K562 (cell line): ENCODE measurements at regions not wholly inside any gene's neighbourhood (a gene's known extent, or its start where the extent isn't known, plus 50 kb on each side); places are given as distances from the start of the nearest gene placed in this dataset.

ENCODE experiments used
- ATAC-seq: fragments of 200-7000 bp; cut with Tn5 transposase; 3 replicates; pipeline ENCODE4 v1.9.1; 2020; ENCODE audit warnings: moderate library complexity
- BruUV-seq: library from RNA; stranded (reverse); fragments of 400-500 nt; replicated peaks from 2 replicates; lab custom pipeline; 2021; lab: Mats Ljungman, UMichigan
- CTCF ChIA-PET: fragments of 300-600 bp; formaldehyde crosslinking; extraction: SDS; loops from one replicate; lab custom pipeline; 2021; ENCODE audit warnings: low intra/inter-chr PET ratio; lab: Yijun Ruan, JAX
- POLR2A ChIA-PET: fragments of 300-600, 350-650 bp; sonication (Branson Sonifier 250); formaldehyde crosslinking; extraction: SDS; loops from one replicate; lab custom pipeline; 2021; ENCODE audit warnings: antibody characterized with exemption, inconsistent platforms; lab: Yijun Ruan, JAX
- DNase-seq, 4 experiments: peaks; one replicate each; pipeline versions ENCODE4 v3.0.0 to v3.0.0-alpha.2; 2011 to 2018; ENCODE audit warnings: low spot score in 3 of 4, mixed read lengths in 3 of 4; ENCODE audit errors: extremely low read depth in 1 of 4
- FAIRE-seq: peaks from 2 replicates; lab custom pipeline; 2011; peaks lifted over from hg19 to GRCh38; lab: Jason Lieb, UNC
- H2AFZ ChIP-seq: 2 replicates; pipeline ENCODE4 v1.6.0; 2011; ENCODE audit warnings: low read depth, low read length, control low read depth, inconsistent platforms
- H3K27ac ChIP-seq: fragments of 200-600 bp; 3 replicates; pipeline ENCODE4 v1.8.0; 2011; ENCODE audit warnings: low read depth, mild to moderate bottlenecking, control low read depth, inconsistent platforms, low read length, moderate library complexity, mixed read lengths; ENCODE audit errors: extremely low read depth
- H3K27me3 ChIP-seq, 2 experiments: fragments of 300-600 bp in 1 of 2; 2 replicates in 1 of 2; 3 replicates in 1 of 2; pipeline versions ENCODE4 v1.6.0 to v1.8.0; 2011; ENCODE audit warnings: inconsistent platforms in 2 of 2, low read length in 2 of 2, mild to moderate bottlenecking in 1 of 2, mixed read lengths in 1 of 2, moderate library complexity in 1 of 2; ENCODE audit not compliant: control insufficient read depth in 2 of 2, insufficient read depth in 2 of 2
- H3K36me3 ChIP-seq: fragments of 300-600 bp; 3 replicates; pipeline ENCODE4 v1.8.0; 2011; ENCODE audit warnings: mild to moderate bottlenecking, low read length, inconsistent platforms; ENCODE audit not compliant: control insufficient read depth, insufficient read depth
- H3K4me1 ChIP-seq, 2 experiments: fragments of 200-600 bp in 1 of 2; replicated peaks in 1 of 2; 2 replicates in 1 of 2; 3 replicates in 1 of 2; pipeline versions ENCODE4 v1.5.1 to v1.8.0; 2011; ENCODE audit warnings: inconsistent platforms in 2 of 2, low read length in 2 of 2, mild to moderate bottlenecking in 1 of 2, mixed read lengths in 1 of 2, moderate library complexity in 1 of 2; ENCODE audit not compliant: control insufficient read depth in 2 of 2, insufficient read depth in 2 of 2
- H3K4me2 ChIP-seq: 2 replicates; pipeline ENCODE4 v1.6.1; 2011; ENCODE audit warnings: low read length, control low read depth, inconsistent platforms, mixed read lengths; ENCODE audit not compliant: insufficient read depth
- H3K4me3 ChIP-seq: fragments of 200-600 bp; sonication (generic), shearing (Covaris generic); 2 replicates; pipeline ENCODE4 v1.5.1; 2016; ENCODE audit warnings: control low read depth, inconsistent platforms
- H3K79me2 ChIP-seq: fragments of 200-600 bp; 3 replicates; pipeline ENCODE4 v1.8.0; 2011; ENCODE audit warnings: low read length, inconsistent platforms; ENCODE audit not compliant: control insufficient read depth, insufficient read depth
- H3K9ac ChIP-seq, 2 experiments: 2 replicates each; pipeline versions ENCODE4 v1.6.0 to v1.6.1; 2011; ENCODE audit warnings: low read depth in 2 of 2, low read length in 2 of 2, control low read depth in 1 of 2, inconsistent platforms in 1 of 2, mild to moderate bottlenecking in 1 of 2, mixed read lengths in 1 of 2; ENCODE audit not compliant: insufficient read depth in 1 of 2
- H3K9me1 ChIP-seq: one replicate; pipeline ENCODE4 v1.6.0; 2011; ENCODE audit warnings: inconsistent platforms, mild to moderate bottlenecking, low read length, moderate library complexity; ENCODE audit not compliant: control insufficient read depth, insufficient read depth
- H3K9me3 ChIP-seq: replicated peaks from 2 replicates; pipeline ENCODE4 v1.5.1; 2011; ENCODE audit warnings: low read depth, low read length, inconsistent platforms; ENCODE audit not compliant: control insufficient read depth, insufficient read depth
- H4K20me1 ChIP-seq: replicated peaks from 2 replicates; pipeline ENCODE4 v1.6.1; 2011; ENCODE audit warnings: low read length, inconsistent platforms, mixed read lengths; ENCODE audit not compliant: control insufficient read depth, insufficient read depth
- SRF ChIP-seq, 2 experiments: fragments of 250-450, 450-650 bp in 1 of 2; sonication (Bioruptor Pico) in 1 of 2; sonication (generic) in 1 of 2; formaldehyde crosslinking; IDR thresholded peaks; 2 replicates each; pipeline versions ENCODE4 v1.5.0 to v1.5.1; 2020 to 2022; ENCODE audit warnings: mild to moderate bottlenecking in 1 of 2, missing genetic modification reagents in 1 of 2
- ZNF354B ChIP-seq: fragments of 250-450 bp; sonication (Bioruptor Pico); IDR thresholded peaks from 2 replicates; pipeline ENCODE4 v1.4.0; 2020
- in situ Hi-C: fragments of 300-500 bp; cut with MboI; formaldehyde crosslinking; loops from 4 replicates; pipeline ENCODE4 v1.15.0; 2018; ENCODE audit warnings: inconsistent platforms, mixed read lengths
- intact Hi-C: fragments of 100-400 bp; cut with micrococcal nuclease; formaldehyde crosslinking; loops from 2 replicates; pipeline ENCODE4 v1.14.2; 2022
- TF ChIP-seq, protein P1 (sequence below): sonication (generic); formaldehyde crosslinking; IDR thresholded peaks from 2 replicates; pipeline ENCODE4 v1.8.1; 2022; ENCODE audit warnings: missing genetic modification reagents
- TF ChIP-seq, protein P2 (sequence below): fragments of 450-650 bp; IDR thresholded peaks from 2 replicates; pipeline ENCODE4 v1.7.0; 2016; ENCODE audit warnings: borderline replicate concordance
- TF ChIP-seq, protein P3 (sequence below): sonication (generic); formaldehyde crosslinking; IDR thresholded peaks from 2 replicates; pipeline ENCODE4 v1.8.1; 2023; ENCODE audit warnings: mild to moderate bottlenecking, missing genetic modification reagents
- TF ChIP-seq, protein P4 (sequence below): fragments of 250-450 bp; sonication (Bioruptor Pico); IDR thresholded peaks from 2 replicates; pipeline ENCODE4 v1.5.0; 2021
- TF ChIP-seq, protein P5 (sequence below): fragments of 450-650 bp; IDR thresholded peaks from 2 replicates; pipeline ENCODE4 v1.6.1; 2014; ENCODE audit warnings: low read depth, mild to moderate bottlenecking, moderate library complexity, borderline replicate concordance
- TF ChIP-seq, protein P6 (sequence below): IDR thresholded peaks from 2 replicates; pipeline ENCODE4 v1.6.1; 2016; ENCODE audit warnings: missing genetic modification characterization, missing compliant biosample characterization
- TF ChIP-seq, protein P7 (sequence below): fragments of 250-450 bp; sonication (Bioruptor Pico); IDR thresholded peaks from 2 replicates; pipeline ENCODE4 v1.8.0; 2022; ENCODE audit warnings: inconsistent platforms, mild to moderate bottlenecking, moderate library complexity, borderline replicate concordance
- TF ChIP-seq, protein P8 (sequence below): sonication (generic); formaldehyde crosslinking; IDR thresholded peaks from 2 replicates; pipeline ENCODE4 v1.8.1; 2023; ENCODE audit warnings: mild to moderate bottlenecking, missing genetic modification reagents, moderate library complexity

DNA sequence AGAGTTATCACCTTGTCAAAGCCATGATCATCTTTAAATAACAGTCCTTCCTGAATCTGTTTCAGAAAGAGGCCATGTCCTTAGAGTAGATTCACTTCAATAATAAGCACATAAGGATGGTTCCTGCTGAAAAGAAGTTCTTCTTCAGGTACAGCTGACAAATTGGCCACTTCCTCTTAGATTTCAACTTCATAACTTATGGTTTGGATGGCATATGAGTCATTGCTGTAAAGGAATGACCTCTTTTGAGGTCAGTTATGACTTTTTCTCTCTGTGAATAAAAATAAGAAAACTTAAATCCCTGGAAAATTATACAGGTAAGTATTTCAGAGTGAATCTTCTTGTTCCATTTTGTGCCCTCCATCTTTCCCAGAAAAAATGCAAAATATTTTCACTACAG, 555.3 kb upstream of the ZNF462 start:
- no peak overlapping the region for H3K27ac ChIP-seq
- no peaks in the 10 kb centered on the region for H4K20me1 ChIP-seq
- H3K27me3 ChIP-seq, result no peaks in the 10 kb centered on the region
- H3K9me1 ChIP-seq, result no peaks in the 10 kb centered on the region
- no peak overlapping the region for H3K4me2 ChIP-seq
- H3K79me2 ChIP-seq, result no peaks in the 10 kb centered on the region
- ChIA-PET CTCF (no interaction called here), POLR2A (no interaction called here)
- H3K9ac ChIP-seq, result no peak overlapping the region
- H3K4me1 ChIP-seq, result no peaks in the 10 kb centered on the region
- no peaks in the 10 kb centered on the region for H3K9me3 ChIP-seq
- BruUV-seq, result no TSS peak
- intact Hi-C loops (no loop called here), in situ Hi-C loops (no loop called here)
- ATAC-seq (no peak), DNase-seq (no peak), FAIRE-seq (no peak)
- H3K36me3 ChIP-seq, result no peaks in the 10 kb centered on the region
- H3K4me3 ChIP-seq, result no peak overlapping the region
- H2AFZ ChIP-seq, result no peak overlapping the region
- TF ChIP-seq, protein P1, sequence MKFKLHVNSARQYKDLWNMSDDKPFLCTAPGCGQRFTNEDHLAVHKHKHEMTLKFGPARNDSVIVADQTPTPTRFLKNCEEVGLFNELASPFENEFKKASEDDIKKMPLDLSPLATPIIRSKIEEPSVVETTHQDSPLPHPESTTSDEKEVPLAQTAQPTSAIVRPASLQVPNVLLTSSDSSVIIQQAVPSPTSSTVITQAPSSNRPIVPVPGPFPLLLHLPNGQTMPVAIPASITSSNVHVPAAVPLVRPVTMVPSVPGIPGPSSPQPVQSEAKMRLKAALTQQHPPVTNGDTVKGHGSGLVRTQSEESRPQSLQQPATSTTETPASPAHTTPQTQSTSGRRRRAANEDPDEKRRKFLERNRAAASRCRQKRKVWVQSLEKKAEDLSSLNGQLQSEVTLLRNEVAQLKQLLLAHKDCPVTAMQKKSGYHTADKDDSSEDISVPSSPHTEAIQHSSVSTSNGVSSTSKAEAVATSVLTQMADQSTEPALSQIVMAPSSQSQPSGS (CRISPR knock-in tag), result no peak
- TF ChIP-seq, protein P2, sequence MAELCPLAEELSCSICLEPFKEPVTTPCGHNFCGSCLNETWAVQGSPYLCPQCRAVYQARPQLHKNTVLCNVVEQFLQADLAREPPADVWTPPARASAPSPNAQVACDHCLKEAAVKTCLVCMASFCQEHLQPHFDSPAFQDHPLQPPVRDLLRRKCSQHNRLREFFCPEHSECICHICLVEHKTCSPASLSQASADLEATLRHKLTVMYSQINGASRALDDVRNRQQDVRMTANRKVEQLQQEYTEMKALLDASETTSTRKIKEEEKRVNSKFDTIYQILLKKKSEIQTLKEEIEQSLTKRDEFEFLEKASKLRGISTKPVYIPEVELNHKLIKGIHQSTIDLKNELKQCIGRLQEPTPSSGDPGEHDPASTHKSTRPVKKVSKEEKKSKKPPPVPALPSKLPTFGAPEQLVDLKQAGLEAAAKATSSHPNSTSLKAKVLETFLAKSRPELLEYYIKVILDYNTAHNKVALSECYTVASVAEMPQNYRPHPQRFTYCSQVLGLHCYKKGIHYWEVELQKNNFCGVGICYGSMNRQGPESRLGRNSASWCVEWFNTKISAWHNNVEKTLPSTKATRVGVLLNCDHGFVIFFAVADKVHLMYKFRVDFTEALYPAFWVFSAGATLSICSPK, result no peak
- TF ChIP-seq, protein P3, sequence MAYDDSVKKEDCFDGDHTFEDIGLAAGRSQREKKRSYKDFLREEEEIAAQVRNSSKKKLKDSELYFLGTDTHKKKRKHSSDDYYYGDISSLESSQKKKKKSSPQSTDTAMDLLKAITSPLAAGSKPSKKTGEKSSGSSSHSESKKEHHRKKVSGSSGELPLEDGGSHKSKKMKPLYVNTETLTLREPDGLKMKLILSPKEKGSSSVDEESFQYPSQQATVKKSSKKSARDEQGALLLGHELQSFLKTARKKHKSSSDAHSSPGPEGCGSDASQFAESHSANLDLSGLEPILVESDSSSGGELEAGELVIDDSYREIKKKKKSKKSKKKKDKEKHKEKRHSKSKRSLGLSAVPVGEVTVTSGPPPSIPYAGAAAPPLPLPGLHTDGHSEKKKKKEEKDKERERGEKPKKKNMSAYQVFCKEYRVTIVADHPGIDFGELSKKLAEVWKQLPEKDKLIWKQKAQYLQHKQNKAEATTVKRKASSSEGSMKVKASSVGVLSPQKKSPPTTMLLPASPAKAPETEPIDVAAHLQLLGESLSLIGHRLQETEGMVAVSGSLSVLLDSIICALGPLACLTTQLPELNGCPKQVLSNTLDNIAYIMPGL (CRISPR knock-in tag), result no peak
- TF ChIP-seq, protein P4, sequence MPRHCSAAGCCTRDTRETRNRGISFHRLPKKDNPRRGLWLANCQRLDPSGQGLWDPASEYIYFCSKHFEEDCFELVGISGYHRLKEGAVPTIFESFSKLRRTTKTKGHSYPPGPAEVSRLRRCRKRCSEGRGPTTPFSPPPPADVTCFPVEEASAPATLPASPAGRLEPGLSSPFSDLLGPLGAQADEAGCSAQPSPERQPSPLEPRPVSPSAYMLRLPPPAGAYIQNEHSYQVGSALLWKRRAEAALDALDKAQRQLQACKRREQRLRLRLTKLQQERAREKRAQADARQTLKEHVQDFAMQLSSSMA, result no peak
- TF ChIP-seq ZNF354B (CRISPR knock-in tag) (no peak), SRF (CRISPR knock-in tag; IDR thresholded peaks at IDR 0.05) (no peak)
- TF ChIP-seq, protein P5, sequence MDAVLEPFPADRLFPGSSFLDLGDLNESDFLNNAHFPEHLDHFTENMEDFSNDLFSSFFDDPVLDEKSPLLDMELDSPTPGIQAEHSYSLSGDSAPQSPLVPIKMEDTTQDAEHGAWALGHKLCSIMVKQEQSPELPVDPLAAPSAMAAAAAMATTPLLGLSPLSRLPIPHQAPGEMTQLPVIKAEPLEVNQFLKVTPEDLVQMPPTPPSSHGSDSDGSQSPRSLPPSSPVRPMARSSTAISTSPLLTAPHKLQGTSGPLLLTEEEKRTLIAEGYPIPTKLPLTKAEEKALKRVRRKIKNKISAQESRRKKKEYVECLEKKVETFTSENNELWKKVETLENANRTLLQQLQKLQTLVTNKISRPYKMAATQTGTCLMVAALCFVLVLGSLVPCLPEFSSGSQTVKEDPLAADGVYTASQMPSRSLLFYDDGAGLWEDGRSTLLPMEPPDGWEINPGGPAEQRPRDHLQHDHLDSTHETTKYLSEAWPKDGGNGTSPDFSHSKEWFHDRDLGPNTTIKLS, result no peak
- TF ChIP-seq, protein P6, sequence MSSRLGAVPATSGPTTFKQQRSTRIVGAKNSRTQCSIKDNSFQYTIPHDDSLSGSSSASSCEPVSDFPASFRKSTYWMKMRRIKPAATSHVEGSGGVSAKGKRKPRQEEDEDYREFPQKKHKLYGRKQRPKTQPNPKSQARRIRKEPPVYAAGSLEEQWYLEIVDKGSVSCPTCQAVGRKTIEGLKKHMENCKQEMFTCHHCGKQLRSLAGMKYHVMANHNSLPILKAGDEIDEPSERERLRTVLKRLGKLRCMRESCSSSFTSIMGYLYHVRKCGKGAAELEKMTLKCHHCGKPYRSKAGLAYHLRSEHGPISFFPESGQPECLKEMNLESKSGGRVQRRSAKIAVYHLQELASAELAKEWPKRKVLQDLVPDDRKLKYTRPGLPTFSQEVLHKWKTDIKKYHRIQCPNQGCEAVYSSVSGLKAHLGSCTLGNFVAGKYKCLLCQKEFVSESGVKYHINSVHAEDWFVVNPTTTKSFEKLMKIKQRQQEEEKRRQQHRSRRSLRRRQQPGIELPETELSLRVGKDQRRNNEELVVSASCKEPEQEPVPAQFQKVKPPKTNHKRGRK (tag), result no peak
- TF ChIP-seq, protein P7, sequence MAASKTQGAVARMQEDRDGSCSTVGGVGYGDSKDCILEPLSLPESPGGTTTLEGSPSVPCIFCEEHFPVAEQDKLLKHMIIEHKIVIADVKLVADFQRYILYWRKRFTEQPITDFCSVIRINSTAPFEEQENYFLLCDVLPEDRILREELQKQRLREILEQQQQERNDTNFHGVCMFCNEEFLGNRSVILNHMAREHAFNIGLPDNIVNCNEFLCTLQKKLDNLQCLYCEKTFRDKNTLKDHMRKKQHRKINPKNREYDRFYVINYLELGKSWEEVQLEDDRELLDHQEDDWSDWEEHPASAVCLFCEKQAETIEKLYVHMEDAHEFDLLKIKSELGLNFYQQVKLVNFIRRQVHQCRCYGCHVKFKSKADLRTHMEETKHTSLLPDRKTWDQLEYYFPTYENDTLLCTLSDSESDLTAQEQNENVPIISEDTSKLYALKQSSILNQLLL, result no peak
- TF ChIP-seq, protein P8, sequence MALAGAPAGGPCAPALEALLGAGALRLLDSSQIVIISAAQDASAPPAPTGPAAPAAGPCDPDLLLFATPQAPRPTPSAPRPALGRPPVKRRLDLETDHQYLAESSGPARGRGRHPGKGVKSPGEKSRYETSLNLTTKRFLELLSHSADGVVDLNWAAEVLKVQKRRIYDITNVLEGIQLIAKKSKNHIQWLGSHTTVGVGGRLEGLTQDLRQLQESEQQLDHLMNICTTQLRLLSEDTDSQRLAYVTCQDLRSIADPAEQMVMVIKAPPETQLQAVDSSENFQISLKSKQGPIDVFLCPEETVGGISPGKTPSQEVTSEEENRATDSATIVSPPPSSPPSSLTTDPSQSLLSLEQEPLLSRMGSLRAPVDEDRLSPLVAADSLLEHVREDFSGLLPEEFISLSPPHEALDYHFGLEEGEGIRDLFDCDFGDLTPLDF (CRISPR knock-in tag), result no peak
